ENCODE measurements at regions not wholly inside any gene's neighbourhood (a gene's known extent, or its start where the extent isn't known, plus 50 kb on each side); places are given as distances from the start of the nearest gene placed in this dataset.

DNA sequence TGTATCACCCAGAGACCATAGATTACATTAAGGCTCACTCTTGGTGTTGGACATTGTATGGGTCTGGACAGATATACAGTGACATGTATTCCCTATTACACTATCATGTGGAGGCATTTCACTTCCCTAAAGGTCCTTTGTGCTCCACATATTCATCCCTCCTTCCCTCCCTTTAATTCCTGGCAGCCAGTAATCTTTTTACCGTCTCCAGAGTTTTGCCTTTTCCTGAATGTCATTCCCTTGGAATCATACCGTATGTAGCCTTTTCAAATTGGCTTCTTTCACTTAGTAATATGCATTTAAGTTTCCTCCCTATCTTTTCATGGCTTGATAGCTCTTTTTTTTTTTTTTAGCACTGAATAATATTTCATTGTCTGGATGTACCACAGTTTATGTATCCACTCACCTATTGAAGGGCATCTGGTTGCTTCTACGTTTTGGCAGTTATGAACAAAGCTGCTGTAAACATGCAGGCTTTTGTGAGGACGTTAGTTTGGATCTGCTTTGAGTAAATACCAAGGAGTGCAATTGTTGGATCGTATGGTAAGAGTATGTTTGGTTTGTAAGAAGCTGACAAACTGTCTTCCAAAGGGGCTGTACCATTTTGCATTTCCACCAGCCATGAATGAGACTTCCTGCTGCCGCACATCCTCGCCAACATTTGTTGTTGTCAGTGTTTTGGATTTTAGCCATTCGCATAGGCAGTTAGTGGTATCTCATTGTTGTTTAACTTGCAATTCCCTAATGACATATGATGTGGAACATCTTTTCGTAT, 122.1 kb upstream of the SMIM23 start:
- no peak for DNase-seq (ENCODE audit: low spot score)

DNA sequence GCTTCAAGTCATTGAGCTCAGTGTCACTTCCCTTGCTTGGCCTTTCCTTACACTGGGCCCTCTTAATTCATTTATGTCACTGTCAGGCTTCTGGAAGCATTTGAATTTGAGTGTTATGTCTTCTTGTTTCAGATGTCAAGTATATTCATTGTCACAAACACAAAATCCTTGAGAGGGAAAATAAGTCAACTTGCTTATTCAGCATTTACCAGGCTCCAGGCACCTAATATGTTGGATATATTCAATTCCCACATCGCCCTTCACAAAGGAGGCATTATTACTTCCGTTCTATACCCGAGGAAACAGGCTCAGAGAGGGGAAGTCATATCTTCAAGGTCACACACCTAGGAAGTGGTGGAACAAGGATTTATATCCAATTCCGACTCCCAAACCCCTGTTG, 121.1 kb upstream of the SMIM23 start:
- DNase-seq (ENCODE audit: low spot score) = no peak
- in situ Hi-C loops (cut with HindIII; ENCODE audit: low sequenced_read_pairs) = no loop called here

More for the DNA sequence above, 122.1 kb upstream of the SMIM23 start:
- in situ Hi-C loops (cut with HindIII; ENCODE audit: low sequenced_read_pairs) = no loop called here

DNA sequence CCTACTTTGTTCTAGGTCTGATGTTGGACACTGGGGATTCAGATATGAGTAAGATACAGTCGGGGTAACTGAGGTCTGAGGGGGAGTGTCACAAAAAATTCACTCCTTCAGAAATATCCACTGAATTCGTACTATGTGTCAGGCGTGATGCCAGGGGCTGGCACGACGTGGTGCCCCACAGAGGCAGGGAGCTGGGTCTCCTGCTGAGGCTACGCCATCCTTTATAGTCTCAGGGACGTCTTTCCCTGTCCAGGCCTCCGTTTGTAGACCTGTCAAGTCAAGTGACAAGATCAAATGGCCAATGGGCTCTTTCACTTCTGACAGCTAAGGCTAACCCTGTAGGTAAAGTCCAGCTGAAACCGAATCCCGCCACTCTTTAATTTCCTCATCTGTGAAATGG, 118.8 kb upstream of the SMIM23 start:
- DNase-seq (ENCODE audit: low spot score) = no peak
- in situ Hi-C loops (cut with HindIII; ENCODE audit: low sequenced_read_pairs) = no loop called here

- in situ Hi-C loops (cut with HindIII; ENCODE audit: low sequenced_read_pairs) = no loop called here
- no peak for DNase-seq (ENCODE audit: low spot score)
Measured at GRCh38 chr5:171667341-171668096, 118.1 kb upstream of the SMIM23 start.

DNA sequence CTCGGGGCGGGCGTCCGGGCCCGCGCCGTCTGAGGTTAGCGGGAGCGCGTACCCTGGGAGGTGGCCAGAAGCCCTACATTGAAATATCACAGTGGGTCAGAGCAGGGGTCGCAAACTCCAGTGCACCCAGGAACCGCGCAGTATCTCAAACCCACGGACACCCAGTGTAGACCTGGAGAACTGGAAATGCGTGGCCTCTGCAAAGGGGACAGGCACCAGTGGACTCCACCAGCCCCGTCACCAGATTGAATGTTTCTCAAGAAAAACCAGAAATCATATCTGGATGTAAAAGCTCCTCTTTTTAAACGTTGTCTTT, 117.6 kb upstream of the SMIM23 start:
- in situ Hi-C loops (cut with HindIII; ENCODE audit: low sequenced_read_pairs) = no loop called here
- no peak for DNase-seq (ENCODE audit: low spot score)

- DNase-seq (ENCODE audit: low spot score) = no peak
- in situ Hi-C loops (cut with HindIII; ENCODE audit: low sequenced_read_pairs) = no loop called here
Measured at GRCh38 chr5:171669571-171669970, 116.0 kb upstream of the SMIM23 start.

- no peak for DNase-seq (ENCODE audit: low spot score)
- in situ Hi-C loops (cut with HindIII; ENCODE audit: low sequenced_read_pairs) = no loop called here
Measured at GRCh38 chr5:171672556-171672955, 113.1 kb upstream of the SMIM23 start.

- in situ Hi-C loops (cut with HindIII; ENCODE audit: low sequenced_read_pairs) = no loop called here
- DNase-seq (ENCODE audit: low spot score) = no peak
Measured at GRCh38 chr5:171673328-171673727, 112.3 kb upstream of the SMIM23 start.

GRCh38 chr5:171673840-171674239, 111.8 kb upstream of the SMIM23 start:
- DNase-seq (ENCODE audit: low spot score) = no peak
- in situ Hi-C loops (cut with HindIII; ENCODE audit: low sequenced_read_pairs) = no loop called here

DNA sequence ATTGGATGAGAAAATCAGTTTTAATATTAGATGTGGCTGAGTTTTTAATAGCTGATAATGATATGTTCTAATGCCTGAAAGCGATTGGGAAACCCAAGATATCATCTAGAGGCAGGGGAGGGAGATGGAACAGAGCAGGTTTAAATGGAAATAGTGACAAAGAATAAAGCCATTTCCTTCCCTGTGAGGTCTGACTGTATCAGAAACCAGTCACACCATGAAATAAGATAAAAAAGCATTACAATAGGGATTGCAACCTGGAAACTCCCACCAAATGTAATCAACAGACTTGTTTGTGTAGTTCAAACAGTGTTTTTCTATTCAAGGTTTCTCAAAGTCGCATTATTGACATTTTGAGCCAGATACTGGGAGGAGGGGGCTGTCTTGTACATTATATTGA, 110.1 kb upstream of the SMIM23 start:
- in situ Hi-C loops (cut with HindIII; ENCODE audit: low sequenced_read_pairs) = no loop called here
- no peak for DNase-seq (ENCODE audit: low spot score)

GRCh38 chr5:171676286-171676944, 109.2 kb upstream of the SMIM23 start:
- in situ Hi-C loops (cut with HindIII; ENCODE audit: low sequenced_read_pairs) = no loop called here
- no peak for DNase-seq (ENCODE audit: low spot score)

DNA sequence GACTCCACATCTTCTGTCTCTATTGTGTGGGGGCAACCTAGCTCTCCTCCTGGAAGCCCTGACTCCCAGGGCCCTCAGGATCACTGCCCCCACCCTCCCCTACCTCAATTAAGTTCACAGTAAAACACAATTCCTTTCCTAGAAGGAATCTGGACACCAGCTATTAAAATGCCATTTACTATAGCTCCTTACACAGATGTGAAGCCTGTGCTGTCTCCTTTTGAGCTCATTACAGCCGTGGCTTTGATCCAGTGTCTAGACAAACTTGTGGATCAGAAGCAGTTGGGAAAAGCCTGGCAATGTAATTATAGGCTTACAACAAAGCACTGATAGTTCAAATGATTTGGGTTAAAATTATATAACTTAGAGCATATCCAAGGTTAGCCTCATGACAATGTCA, 107.0 kb upstream of the SMIM23 start:
- in situ Hi-C loops (cut with HindIII; ENCODE audit: low sequenced_read_pairs) = no loop called here
- no peak for DNase-seq (ENCODE audit: low spot score)

- no peak for DNase-seq (ENCODE audit: low spot score)
- in situ Hi-C loops (cut with HindIII; ENCODE audit: low sequenced_read_pairs) = no loop called here
Measured at GRCh38 chr5:171680485-171680884, 105.1 kb upstream of the SMIM23 start.

- no peak for DNase-seq (ENCODE audit: low spot score)
- in situ Hi-C loops (cut with HindIII; ENCODE audit: low sequenced_read_pairs) = no loop called here
Measured at GRCh38 chr5:171681061-171681460, 104.6 kb upstream of the SMIM23 start.

- in situ Hi-C loops (cut with HindIII; ENCODE audit: low sequenced_read_pairs) = no loop called here
Measured at GRCh38 chr5:171681677-171682076, 103.9 kb upstream of the SMIM23 start.

GRCh38 chr5:171682801-171683200, 102.8 kb upstream of the SMIM23 start:
- DNase-seq (ENCODE audit: low spot score) = no peak

More at GRCh38 chr5:171681677-171682076, 103.9 kb upstream of the SMIM23 start:
- no peak for DNase-seq (ENCODE audit: low spot score)

DNA sequence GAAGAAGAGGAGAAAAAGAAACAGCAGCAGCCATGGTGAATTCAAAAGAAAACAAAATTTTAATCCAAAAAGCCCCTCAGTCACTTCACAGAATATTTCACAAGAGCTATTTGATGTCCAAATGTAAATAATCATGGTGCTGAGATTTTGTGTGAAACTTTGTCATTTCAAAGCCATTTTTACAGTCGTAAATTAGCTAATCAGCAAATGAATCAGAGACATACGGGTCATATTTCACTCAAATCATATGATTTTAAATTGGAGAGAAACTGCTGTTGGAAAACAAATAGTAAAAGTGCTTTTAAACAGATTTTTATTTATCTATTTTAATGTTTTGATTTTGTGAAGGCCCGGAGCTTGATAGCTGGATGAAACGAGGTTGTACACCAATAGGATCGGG, 101.4 kb upstream of the SMIM23 start:
- in situ Hi-C loops (cut with HindIII; ENCODE audit: low sequenced_read_pairs) = no loop called here

More at GRCh38 chr5:171682801-171683200, 102.8 kb upstream of the SMIM23 start:
- in situ Hi-C loops (cut with HindIII; ENCODE audit: low sequenced_read_pairs) = no loop called here

GRCh38 chr5:171688696-171689495, 96.7 kb upstream of the SMIM23 start:
- no peak for DNase-seq (ENCODE audit: low spot score)
- in situ Hi-C loops (cut with HindIII; ENCODE audit: low sequenced_read_pairs) = no loop called here

More for the DNA sequence above, 101.4 kb upstream of the SMIM23 start:
- no peak for DNase-seq (ENCODE audit: low spot score)

DNA sequence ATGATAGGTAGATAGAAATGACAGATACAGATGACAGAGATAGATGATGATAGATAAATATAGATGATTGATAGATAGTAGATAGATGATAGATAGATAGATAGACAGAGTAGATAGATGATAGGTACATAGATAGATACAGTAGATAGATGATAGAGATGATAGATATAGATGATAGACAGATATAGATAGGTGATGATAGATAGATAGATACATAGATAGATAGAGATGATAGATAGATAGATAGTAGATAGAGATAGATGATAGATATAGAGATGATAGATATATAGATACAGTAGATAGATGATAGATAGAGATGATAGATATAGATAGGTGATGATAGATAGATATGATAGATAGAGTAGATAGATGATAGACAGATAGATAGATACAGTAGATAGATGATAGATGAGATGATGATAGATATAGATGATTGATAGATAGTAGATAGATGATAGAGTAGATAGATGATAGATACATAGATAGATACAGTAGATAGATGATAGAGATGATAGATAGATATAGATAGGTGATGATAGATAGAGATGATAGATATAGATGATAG, 95.7 kb upstream of the SMIM23 start:
- in situ Hi-C loops (cut with HindIII; ENCODE audit: low sequenced_read_pairs) = no loop called here
- no peak for DNase-seq (ENCODE audit: low spot score)
